ENCODE measurements at regions not wholly inside any gene's neighbourhood (a gene's known extent, or its start where the extent isn't known, plus 50 kb on each side); places are given as distances from the start of the nearest gene placed in this dataset.

- no peak for DNase-seq (ENCODE audit: low spot score)
These were observed 230.7 kb upstream of the DIO3 start for GRCh38 chr14:101330416-101331140.

- no peak for DNase-seq (ENCODE audit: low spot score)
These were observed 230.2 kb upstream of the DIO3 start for GRCh38 chr14:101331141-101331525.

- DNase-seq (ENCODE audit: low spot score), result no peak
These were observed 229.6 kb upstream of the DIO3 start for GRCh38 chr14:101331661-101332169.

GRCh38 chr14:101332281-101332680 lies 229.0 kb upstream of the DIO3 start:
- no peak for DNase-seq (ENCODE audit: low spot score)

GRCh38 chr14:101333335-101334280 lies 227.7 kb upstream of the DIO3 start:
- DNase-seq (ENCODE audit: low spot score), result no peak

GRCh38 chr14:101334656-101335055 lies 226.6 kb upstream of the DIO3 start:
- DNase-seq (ENCODE audit: low spot score), result no peak

- no peak for DNase-seq (ENCODE audit: low spot score)
These were observed 226.1 kb upstream of the DIO3 start for GRCh38 chr14:101335061-101335661.

- no peak for DNase-seq (ENCODE audit: low spot score)
These were observed 225.1 kb upstream of the DIO3 start for GRCh38 chr14:101336183-101336582.

- no peak for DNase-seq (ENCODE audit: low spot score)
These were observed 224.2 kb upstream of the DIO3 start for GRCh38 chr14:101337053-101337452.

GRCh38 chr14:101340556-101340955 lies 220.7 kb upstream of the DIO3 start:
- DNase-seq (ENCODE audit: low spot score), result no peak

- DNase-seq (ENCODE audit: low spot score), result no peak
These were observed 213.2 kb upstream of the DIO3 start for GRCh38 chr14:101347893-101348777.

GRCh38 chr14:101349108-101349507 lies 212.2 kb upstream of the DIO3 start:
- DNase-seq (ENCODE audit: low spot score), result no peak

- no peak for DNase-seq (ENCODE audit: low spot score)
These were observed 211.3 kb upstream of the DIO3 start for GRCh38 chr14:101350021-101350420.

GRCh38 chr14:101350691-101351090 lies 210.6 kb upstream of the DIO3 start:
- DNase-seq (ENCODE audit: low spot score), result no peak

- DNase-seq (ENCODE audit: low spot score), result no peak
These were observed 210.1 kb upstream of the DIO3 start for GRCh38 chr14:101351146-101351545.

- DNase-seq (ENCODE audit: low spot score), result no peak
These were observed 209.5 kb upstream of the DIO3 start for GRCh38 chr14:101351769-101352168.

- DNase-seq (ENCODE audit: low spot score), result no peak
These were observed 208.7 kb upstream of the DIO3 start for GRCh38 chr14:101352567-101352966.

- no peak for DNase-seq (ENCODE audit: low spot score)
These were observed 207.9 kb upstream of the DIO3 start for GRCh38 chr14:101353422-101353821.

- no peak for DNase-seq (ENCODE audit: low spot score)
These were observed 206.6 kb upstream of the DIO3 start for GRCh38 chr14:101354726-101355125.

- no peak for DNase-seq (ENCODE audit: low spot score)
These were observed 206.0 kb upstream of the DIO3 start for GRCh38 chr14:101355284-101355683.

GRCh38 chr14:101357038-101357437 lies 204.3 kb upstream of the DIO3 start:
- DNase-seq (ENCODE audit: low spot score), result no peak

Measured in D341Med (cell line).